Stimulated activated CD8-positive, alpha-beta memory T cell treated with anti-CD3 and anti-CD28 coated beads, Interleukin-4, amount 100 ng/mL, for 48 hours (primary cell): ENCODE measurements at regions not wholly inside any gene's neighbourhood (a gene's known extent, or its start where the extent isn't known, plus 50 kb on each side); places are given as distances from the start of the nearest gene placed in this dataset.

Experiments
- DNase-seq: peaks from one replicate; pipeline ENCODE4 v3.0.0-alpha.2; 2020

DNA sequence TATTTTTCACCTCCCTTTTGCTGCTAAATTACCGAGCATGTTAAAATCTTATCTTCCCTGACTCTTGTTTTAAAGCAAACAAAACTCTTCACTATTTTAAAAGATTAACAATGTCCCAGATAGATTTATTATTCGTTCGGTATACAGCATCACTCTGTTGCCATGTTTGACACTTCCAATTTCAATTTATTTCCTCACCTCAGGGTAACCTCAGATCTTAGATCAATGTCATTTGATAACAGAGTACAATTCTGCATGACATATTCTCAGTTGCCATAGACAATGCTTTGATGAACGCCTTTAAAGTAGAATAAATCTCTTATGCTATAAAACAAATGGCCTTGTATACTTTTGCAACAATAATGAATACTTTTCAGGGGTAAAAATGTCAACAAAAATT is 1078.1 kb upstream of the IGFBP7 start:
- no peak for DNase-seq

DNA sequence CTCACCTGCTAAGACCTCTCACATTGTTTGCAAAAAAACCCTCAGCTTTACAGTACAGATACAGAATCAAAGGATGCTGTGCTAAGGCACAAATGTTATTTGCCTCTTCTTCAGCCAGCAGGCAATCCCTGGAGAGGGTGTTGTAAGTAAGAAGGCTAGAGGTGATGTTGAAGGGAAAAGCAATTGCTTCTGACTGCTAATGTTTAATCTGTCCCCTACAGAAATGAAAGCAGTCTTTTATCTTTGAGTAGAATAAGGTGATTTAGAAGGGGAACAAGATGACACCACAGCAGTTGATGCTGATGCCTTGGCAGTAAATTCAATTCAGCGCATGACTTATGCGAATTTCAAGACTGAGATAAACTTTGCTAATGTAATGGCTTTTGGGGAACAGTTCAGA is 1064.8 kb upstream of the IGFBP7 start:
- DNase-seq, result no peak

DNA sequence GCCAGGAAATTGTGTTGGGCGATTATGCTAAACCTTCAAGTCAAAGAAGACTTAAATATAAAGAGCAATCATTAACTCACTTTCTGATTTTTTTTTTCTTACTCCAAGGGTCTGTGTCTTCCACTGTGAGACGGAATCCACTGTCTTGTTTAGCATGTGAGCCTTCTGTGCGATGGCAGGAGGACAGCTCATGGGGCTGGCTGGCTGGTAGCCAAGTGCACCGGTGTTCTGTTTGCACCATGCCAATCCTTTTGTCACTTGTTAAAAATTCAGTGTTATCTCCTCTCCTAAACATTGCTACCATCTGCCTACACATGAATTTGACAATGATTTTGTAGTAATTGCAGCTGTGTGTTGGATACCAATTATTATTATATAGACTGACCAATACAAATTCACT is 1056.3 kb upstream of the IGFBP7 start:
- no peak for DNase-seq

DNA sequence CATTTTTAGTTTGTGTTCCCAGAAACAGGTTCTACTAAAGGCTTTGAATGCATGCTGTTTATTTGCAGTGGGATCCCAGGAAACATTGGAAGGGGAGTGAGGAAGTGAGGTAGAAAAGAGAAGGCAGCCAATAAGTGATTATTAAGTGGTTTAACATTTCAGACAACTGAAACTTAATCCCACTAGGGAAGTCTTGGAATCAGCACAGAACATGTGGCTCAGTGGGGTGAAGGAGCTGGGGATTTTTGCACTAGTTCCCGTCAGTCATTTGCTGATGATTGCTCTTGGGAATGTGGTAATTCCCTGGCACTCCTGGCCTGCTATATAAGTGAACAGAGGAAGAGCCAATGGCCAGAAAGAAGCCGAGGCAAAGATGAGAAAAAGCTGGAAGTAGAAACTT is 1053.0 kb upstream of the IGFBP7 start:
- DNase-seq, result no peak

DNA sequence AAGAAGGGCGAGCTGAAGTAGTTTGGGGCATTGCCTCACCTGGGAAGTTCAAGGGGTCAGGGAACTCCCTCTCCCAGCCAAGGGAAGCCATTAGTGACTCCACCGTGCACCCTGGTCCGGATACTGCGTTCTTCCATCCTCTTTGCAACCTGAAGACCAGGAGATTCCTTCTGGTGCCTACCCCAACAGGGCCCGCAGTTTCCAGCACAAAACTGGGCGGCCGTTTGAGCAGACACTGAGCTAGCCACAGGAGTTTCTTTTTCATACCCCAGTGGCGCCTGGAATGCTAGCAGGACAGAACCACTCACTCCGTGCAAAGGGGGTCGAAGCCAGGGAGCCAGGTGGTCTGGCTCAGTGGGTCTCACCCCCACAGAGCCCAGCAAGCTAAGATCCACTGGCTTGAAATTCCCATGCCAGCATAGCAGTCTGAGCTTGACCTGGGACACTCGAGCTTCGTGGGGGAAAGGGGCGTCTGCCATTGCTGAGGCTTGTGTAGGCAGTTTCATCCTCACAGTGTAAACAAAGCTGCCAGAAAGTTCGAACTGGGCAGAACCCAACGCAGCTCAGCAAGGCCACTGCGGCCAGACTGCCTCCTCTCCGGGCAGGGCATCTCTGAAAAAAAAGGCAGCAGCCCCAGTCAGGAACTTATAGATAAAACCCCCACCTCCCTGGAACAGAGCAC is 1039.4 kb upstream of the IGFBP7 start:
- no peak for DNase-seq

DNA sequence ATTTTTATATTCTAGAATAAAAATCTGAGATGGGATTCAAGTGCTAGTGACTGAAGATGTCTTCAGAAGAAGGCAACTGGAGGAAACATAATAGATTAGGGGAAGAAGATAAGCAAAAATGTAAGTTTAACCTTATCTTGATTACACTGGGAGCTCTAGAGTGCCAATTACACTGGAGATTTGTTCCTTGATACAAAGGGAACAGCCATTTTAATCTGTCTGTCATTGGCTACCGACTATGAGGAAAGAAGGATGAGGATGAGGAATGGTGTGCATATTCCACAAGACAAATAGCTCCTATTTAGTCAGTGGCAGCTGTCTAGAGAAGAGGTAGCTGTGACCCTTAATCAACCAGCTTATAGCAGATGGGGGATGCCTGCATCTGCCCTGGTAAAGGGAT is 1034.5 kb upstream of the IGFBP7 start:
- DNase-seq, result no peak

DNA sequence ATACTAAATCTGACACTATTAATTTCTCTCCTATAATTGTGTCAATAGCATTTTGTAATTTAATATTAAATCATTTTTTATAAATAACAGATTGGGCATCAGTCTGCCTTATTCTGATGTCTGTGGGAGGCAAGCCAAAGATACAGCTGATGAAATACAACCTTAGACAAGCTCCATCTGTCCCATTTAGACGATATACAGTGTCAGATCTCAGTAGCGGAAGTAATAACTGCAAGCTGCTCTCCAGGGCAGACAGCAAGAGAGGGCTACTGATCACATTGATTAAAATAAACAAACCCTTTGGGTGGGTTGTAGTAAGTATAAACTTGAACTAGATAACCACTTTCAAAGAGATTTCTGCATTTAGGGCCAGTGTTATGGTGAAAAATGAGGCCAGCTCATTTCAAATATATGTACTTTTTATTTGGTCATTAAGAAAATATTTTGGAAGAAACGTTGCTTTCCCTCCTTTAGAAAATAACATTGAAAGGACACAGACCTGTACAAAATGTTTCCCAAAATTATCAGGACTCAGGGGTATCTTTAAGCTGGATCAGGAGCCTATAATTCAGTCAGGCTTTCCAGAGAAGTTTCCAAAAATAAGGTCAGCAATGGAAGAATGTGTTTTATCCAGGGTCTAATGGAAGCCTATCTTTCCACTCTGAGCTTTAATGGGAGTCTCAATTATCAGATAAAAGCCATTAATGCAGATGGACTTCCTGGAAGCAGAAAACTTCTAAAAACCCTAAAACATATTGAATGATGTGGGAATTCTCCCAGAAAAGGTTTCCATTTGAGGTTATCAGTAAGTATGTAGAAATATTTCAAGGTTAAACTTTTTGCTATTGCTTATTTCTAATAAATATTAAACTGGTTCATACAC is 1028.8 kb upstream of the IGFBP7 start:
- no peak for DNase-seq

DNA sequence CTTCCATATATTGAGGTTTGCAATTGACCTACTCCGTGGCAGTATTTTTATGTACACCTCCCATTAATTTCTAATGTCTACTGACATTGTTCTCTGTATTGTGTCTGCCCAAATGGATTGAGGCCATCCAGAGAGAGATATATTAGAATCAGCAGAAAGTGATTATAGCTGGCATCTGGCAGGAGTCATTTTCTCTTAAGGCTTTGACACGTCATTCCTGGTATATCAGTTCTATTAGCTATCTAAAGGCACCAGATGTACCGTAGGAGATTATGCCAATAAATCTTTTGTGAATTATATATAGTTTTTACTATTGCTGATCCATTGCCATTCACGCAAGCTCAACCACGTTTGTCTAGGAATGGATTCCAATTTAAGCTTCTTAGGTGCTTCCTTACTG is 1026.4 kb upstream of the IGFBP7 start:
- no peak for DNase-seq

DNA sequence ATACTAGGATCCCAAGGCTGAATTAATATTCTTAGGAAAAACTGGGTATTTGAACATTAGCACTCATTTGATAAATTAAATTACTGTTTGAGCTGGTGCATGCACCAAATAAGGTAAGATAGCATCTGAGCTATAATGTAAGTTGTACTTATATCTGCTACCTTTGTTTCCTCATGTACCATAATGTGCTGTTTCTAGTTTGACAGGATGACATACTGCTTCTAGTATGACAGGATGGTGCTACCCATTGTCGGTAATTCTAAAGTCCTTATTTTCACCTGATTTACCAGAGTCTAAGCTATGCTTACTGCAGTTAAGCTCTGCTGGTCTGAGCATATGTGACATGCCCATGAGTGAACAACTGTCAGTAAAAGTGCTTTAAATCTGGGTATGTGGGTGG is 1017.5 kb upstream of the IGFBP7 start:
- DNase-seq, result no peak

DNA sequence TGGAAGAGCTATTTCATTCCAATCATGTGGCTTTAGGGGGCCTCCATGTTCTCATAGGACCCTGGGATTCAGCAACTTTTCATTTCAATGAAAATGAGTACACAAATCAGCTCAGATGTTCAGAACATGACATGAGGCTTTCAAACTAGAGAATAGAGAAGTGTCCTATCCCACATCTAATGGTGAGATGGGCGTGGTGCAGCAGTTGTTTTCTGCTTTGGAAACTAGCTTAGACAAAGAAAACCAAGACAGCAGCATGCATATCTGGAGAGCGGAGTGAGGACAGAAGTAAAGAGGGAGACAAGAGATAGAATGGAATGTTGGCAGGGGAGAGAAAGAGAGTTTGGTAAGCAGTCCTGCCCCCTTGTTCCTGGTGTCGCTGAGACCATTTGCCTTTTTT is 1009.1 kb upstream of the IGFBP7 start:
- DNase-seq, result no peak

DNA sequence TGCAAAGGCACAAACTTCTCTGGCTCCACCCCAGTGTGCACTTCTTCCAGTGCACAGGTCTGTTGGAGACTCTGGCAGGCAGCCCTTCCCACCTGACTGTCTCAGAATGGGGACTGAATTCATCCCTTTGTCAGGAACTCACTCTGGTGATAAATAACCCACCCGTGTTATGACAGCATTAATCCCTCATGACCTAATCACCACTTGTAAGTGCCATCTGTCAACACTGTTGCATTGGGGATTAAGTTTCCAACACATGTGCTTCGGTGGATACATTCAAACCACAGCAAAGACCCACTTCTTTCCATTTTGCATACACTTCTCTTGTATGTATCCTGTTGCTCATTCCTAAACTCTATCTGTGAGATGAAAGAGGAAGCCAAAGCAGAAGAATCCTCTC is 1002.9 kb upstream of the IGFBP7 start:
- DNase-seq, result no peak

DNA sequence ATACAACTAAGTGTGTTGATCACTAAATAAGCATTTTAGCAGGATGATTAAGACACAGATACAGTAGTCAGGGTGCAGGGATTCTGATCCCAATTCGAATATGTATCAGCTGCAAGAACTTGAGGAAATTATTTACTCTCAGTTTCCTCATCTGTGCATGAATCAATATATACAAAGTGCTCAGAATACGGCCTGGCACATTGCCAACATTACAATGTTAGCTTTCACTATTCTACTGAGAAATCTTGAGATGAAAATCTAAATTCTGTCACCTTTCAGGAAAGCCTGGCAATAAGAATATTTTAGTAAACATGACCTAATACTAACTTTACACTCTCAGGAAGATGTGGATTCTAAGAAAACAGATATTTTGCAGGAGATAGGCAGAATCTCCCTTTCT is 1001.6 kb upstream of the IGFBP7 start:
- DNase-seq, result no peak

DNA sequence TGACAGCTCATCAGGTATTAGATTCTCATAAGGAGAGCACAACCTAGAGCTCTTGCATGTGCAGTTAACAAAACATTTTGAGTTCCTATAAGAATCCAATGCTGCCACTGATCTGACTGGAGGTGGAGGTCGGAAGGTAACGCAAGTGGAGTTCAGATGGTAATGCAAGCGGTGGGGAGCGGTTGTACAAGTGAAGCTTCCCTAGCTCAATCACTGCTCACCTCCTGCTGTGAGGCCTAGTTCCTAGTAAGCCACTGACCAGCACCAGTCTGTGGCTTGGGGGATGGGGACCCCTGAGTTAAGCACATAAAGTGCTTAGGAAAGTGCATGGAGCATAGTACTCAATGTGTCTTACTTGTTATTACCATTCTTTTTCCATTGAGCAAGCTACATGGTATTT is 983.2 kb upstream of the IGFBP7 start:
- DNase-seq, result no peak

DNA sequence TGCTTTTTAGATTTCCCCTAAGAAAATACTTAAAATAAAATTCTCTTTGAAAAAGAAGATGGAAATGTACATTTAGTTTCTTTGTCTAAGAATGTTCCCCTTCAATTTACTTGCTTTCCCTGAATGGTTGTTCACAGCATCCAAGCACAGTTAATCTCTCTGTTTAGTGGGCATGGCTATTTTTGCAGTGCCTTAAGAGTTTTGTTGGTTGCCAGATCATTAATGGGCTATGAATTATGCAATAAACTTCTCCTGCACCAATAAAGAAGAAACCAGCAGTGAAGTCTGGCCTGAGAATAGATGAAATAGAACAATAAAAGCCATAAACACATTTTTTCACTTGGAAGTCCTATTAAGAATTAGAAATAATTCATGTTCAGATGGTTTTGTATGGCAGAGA is 980.4 kb upstream of the IGFBP7 start:
- DNase-seq, result no peak

DNA sequence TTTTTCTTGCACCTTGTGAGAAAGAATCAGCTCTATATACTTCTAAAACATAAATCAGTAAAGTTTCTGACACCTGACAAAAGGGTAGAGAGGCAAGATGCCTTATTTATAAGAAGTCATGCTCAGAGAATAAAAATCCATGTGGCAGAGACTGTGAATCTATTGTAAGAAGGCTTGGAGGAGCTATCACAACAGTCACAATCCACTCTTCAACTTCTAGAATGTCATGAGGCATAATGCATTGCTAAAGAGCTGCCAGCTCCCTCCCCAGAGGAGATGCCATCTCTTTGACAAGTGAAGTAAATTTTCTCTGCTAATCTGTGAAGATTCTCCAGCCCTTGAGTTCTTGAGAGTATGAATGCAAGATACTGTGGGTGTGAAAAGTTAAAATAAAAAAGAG is 971.2 kb upstream of the IGFBP7 start:
- DNase-seq, result no peak

DNA sequence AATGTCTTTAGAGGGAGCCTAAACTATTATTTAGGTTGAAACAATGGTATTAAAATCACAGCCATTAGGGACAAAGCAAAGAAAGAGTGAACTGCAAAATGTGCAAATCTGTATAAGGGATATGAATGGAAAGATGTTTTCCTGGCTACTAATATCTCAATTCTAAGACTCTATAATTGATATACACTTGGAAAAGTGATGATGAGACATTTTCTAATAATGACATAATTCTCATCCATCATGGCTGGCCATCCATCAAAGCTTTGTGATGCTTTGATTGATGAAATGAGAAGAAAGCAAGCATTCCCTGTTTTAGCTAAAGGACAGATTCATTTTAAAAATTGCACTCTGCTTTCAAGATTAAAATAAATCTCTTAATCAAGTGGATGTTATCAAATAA is 965.5 kb upstream of the IGFBP7 start:
- DNase-seq, result no peak

DNA sequence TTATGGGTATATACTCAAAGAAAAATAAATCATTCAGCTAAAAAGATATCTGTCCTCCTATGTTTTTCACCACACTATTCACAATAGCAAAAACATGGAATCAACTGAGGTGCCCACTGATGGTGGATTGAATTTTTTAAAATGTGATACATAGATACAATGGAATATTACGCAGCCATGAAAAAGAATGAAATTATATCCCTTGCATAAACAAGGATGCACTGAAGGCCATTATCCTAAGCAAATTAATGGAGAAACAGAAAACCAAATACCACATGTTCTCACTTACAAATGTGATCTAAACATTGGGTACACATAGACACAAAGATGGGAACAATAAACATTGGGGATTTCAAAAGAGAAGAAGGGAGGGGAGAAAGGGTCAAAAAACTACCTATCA is 964.2 kb upstream of the IGFBP7 start:
- no peak for DNase-seq

DNA sequence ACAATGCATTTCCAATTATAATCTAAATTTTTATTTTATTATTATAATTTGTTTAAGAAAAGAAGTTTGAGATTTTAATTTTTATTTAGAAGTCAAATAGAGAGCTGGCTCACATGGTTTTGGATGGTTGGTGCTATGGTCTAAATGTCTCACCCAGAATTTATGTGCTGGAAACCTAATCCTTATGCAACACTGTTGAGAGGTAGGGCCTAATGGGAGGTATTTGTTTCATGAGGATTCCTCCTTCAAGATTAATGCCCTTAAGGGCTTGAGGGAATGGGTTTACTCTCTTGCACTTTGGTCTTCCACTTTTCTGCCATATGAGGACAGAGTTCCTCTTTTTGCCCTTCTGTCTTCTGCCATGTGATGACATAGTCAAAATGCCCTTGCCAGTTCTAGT is 960.5 kb upstream of the IGFBP7 start:
- no peak for DNase-seq

DNA sequence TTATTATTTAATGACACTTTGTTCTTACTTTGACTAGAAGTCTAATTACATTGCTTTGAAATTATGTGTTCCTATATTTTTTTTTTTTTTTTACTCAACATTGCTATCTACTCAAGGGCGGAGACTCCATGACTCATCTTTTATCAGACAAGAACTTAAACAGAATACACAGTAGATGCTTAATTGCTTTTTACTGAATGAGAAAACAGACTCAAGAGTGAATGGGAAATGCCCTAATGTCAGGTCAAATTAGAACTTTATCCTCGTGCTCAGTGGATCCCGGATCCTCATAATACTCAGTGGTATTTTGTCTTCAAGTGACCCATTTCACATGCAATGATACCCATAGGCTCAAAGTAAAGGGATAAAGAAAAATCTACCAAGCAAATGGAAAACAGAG is 954.5 kb upstream of the IGFBP7 start:
- DNase-seq, result no peak

DNA sequence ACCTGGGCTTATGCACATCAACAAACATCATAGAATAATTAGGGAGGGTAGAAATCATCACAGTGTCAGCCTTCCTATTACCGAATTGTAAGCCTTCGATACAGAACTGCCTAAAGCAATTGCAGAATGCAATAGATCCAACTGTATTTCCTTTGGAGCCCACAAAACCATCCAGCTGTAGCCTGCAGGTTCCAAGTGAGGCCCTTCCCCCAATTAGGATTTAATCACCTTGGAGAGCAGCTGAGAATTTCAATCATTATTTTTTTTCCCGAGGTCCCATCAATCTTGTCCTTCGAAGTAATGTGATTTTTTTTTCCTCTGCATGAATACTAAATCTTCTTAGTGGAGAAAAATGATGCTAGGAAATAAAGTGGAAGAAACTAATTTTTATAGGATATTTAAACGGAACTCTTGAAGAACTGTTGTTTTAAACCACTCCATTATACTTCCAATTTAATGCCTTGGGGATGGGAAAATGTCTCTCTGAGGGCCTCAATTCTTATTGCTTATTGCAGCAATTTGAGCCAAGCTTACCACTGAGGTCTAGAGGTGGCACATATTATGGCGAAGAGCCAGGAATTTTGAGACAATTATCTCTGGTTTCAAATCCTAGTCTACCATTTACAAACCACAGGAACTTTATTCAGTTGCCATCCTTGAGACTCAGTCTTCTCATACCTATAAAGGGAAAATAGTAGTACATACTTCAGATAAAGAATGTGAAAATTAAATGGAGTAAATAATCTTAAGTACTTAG is 953.4 kb upstream of the IGFBP7 start:
- no peak for DNase-seq

DNA sequence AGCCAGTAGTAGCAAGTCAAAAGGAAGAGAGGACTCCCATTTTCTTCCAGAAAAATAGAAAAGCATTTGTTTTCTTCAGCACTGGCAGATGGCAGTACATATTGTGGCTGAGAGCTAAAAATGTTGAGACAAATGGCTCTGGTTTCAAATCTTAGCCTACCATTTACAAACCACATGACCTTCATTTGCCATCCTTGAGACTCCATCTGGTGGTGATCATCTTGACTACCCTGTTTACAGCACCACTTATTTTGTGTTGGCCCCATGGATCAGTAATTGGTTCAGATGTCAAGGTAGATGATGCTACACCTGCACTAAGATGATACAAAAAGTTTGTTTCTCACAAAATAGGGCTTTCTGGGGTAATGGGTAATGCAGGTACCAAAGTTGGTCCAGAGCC is 951.8 kb upstream of the IGFBP7 start:
- DNase-seq, result no peak

DNA sequence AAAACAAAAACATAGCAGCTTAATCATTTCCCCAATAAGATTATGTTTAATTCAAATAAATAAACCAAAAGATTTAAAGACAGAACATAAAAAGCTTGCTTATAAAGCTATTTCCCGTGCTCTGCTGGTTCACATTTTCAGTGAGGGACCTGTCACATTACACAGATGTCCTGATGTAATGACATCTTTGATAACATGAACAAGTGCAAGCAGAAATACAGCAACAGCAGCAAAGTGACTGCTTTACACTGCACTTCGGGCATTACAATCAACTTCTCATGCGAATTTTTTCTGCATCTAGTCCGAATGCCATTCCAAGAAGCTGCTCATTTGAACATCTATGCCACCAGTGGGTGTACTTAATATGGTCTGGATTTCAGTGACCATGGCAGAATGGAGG is 940.3 kb upstream of the IGFBP7 start:
- no peak for DNase-seq

DNA sequence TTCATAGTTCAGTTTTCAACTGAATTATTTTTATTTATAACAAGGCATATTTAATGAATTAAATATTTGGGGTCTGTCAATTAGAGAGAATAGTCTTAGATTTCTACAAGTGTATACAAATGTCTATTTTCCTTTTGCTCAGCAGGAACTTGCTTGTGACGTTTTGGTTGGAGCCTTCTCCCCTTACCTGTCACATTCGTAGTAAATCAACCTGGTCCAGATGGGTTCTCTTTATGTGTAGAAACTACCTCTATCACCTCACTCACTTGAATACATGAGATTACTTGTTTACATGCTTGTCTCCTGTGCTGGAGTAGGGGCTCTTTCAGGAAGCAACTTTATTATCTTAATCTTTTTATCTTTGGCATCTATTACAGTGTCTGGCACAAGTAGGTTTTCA is 938.3 kb upstream of the IGFBP7 start:
- no peak for DNase-seq

DNA sequence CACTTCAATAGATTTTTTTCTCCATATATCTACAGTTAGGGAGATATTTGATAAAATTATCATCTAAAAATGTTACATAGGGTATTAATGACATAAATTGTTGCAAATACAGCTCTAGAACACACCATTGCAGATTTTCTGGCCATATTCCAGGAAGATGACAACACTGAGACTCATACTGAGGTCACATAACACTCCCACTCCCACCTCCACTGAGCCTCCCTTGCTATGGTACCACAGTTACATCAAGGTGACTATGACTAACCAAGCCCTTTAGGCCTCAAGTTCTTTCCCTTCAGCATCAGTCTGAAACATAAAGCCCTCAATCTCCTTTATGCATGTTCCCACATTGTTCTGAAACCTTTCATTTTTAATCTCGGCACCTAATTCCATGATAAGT is 932.0 kb upstream of the IGFBP7 start:
- DNase-seq, result no peak
